ENCODE measurements at regions not wholly inside any gene's neighbourhood (a gene's known extent, or its start where the extent isn't known, plus 50 kb on each side); places are given as distances from the start of the nearest gene placed in this dataset.
"Not testable (repeated sequence)": the region's sequence is repeated elsewhere in the genome, so short reads cannot be mapped to it uniquely, and the experiment has no call there.

- DNase-seq = not testable (repeated sequence)
Observed at GRCh38 chr12:131214936-131215335, 261.2 kb downstream of the ADGRD1 start.

- DNase-seq = not testable (repeated sequence)
Observed at GRCh38 chr12:131216587-131216986, 262.9 kb downstream of the ADGRD1 start.

GRCh38 chr12:131217024-131217586 lies 263.4 kb downstream of the ADGRD1 start:
- no peak for DNase-seq

- no peak for DNase-seq
Observed at GRCh38 chr12:131218026-131218922, 264.6 kb downstream of the ADGRD1 start.

- DNase-seq = no peak
Observed at GRCh38 chr12:131218923-131219669, 265.4 kb downstream of the ADGRD1 start.

- DNase-seq = no peak
Observed at GRCh38 chr12:131219670-131220330, 266.1 kb downstream of the ADGRD1 start.

- no peak for DNase-seq
Observed at GRCh38 chr12:131220331-131220685, 266.6 kb downstream of the ADGRD1 start.

- DNase-seq = no peak
Observed at GRCh38 chr12:131221061-131221956, 267.6 kb downstream of the ADGRD1 start.

GRCh38 chr12:131221957-131222328 lies 268.2 kb downstream of the ADGRD1 start:
- no peak for DNase-seq

- no peak for DNase-seq
Observed at GRCh38 chr12:131222329-131223139, 268.8 kb downstream of the ADGRD1 start.

- no peak for DNase-seq
Observed at GRCh38 chr12:131223171-131223761, 269.6 kb downstream of the ADGRD1 start.

- no peak for DNase-seq
Observed at GRCh38 chr12:131223791-131224225, 270.1 kb downstream of the ADGRD1 start.

- not testable (repeated sequence) for DNase-seq
Observed at GRCh38 chr12:131224226-131225065, 270.7 kb downstream of the ADGRD1 start.

- not testable (repeated sequence) for DNase-seq
Observed at GRCh38 chr12:131225066-131225380, 271.3 kb downstream of the ADGRD1 start.

- DNase-seq = no peak
Observed at GRCh38 chr12:131226345-131227265, 272.9 kb downstream of the ADGRD1 start.

GRCh38 chr12:131227641-131228040 lies 273.9 kb downstream of the ADGRD1 start:
- DNase-seq = not testable (repeated sequence)

- not testable (repeated sequence) for DNase-seq
Observed at GRCh38 chr12:131229079-131229425, 275.3 kb downstream of the ADGRD1 start.

- no peak for DNase-seq
Observed at GRCh38 chr12:131229426-131230339, 276.0 kb downstream of the ADGRD1 start.

Data from CD4-positive, alpha-beta T cell treated with Interferon gamma for 1 hour (primary cell).